ENCODE measurements at regions not wholly inside any gene's neighbourhood (a gene's known extent, or its start where the extent isn't known, plus 50 kb on each side); places are given as distances from the start of the nearest gene placed in this dataset.

DNA sequence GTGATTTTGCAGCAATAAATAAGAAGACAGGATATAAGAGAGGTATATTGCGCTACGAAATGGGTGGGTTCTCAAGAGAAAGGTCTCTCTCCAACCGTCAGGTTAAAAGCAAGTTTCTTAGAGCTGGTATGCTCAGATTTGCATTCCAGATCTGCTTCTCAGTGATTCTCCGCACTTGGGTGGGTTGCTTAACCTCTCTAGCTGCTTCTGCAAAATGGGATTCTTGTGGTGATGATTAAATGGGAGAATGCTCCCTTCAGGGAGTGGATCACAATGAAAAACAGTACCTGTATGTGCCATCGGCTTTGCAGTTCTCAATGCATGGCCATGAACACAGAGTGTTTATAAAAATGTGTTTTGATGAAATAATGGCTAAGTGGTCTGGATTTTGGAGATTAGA, 477.7 kb downstream of the TNS1 start:
- Mint-ChIP-seq H3K27me3 (ENCODE audit: low read depth) (no peaks in the 10 kb centered on the region), H3K4me1 (ENCODE audit: low read depth) (no peaks in the 10 kb centered on the region), H3K9me3 (peaks cover 2% of the 10 kb centered on the region), H3K36me3 (ENCODE audit: insufficient read depth) (no peaks in the 10 kb centered on the region), H3K4me3 (no peak overlapping the region)
- DNase-seq = no peak
- ATAC-seq = no peak

DNA sequence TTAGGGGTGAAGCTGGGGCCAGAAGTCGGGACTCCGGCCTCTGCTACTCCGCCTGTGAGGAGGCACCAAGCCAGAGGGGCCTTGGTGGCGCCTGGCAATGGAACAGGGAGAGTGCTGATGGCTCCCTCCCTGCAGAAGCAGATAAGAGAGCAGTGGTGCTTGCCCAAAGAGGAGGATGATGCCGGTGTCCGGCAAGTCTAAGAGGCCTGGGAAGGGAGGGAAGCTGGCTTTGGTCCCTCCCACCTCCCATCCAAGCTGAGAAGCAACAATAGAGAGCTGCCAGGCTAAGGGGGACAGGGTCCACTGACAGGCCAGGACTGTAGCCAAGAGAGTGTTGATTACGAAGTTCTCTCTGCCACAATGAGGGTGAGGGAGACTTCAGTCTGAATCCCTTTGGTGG, 479.5 kb downstream of the TNS1 start:
- peaks cover 2% of the 10 kb centered on the region for H3K9me3 Mint-ChIP-seq
- no peaks in the 10 kb centered on the region for H3K4me1 Mint-ChIP-seq (ENCODE audit: low read depth)
- no peaks in the 10 kb centered on the region for H3K36me3 Mint-ChIP-seq (ENCODE audit: insufficient read depth)
- DNase-seq (no peak), ATAC-seq (no peak)
- H3K4me3 Mint-ChIP-seq = no peak overlapping the region
- no peaks in the 10 kb centered on the region for H3K27me3 Mint-ChIP-seq (ENCODE audit: low read depth)

DNA sequence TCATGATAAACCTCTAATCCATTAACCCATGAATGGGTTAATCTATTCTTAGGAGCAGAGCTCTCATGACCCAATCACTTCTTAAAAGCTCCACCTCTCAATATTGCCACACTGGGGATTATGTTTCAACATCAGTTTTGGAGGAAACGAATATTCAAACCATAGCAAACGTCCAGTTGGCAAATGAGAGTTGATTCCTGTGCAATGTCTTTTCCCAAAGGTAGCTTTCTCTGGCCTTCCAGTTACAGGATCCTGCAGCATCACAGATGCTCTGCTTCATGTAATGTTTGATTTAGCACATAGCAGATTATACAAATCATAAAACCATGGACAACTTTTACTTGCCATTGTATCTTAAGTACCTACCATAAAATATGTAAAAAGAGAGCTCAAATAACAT, 481.0 kb downstream of the TNS1 start:
- H3K4me1 Mint-ChIP-seq (ENCODE audit: low read depth) = no peaks in the 10 kb centered on the region
- DNase-seq (no peak), ATAC-seq (no peak)
- H3K36me3 Mint-ChIP-seq (ENCODE audit: insufficient read depth) = no peaks in the 10 kb centered on the region
- no peaks in the 10 kb centered on the region for H3K27me3 Mint-ChIP-seq (ENCODE audit: low read depth)
- H3K9me3 Mint-ChIP-seq = no peaks in the 10 kb centered on the region
- no peak overlapping the region for H3K4me3 Mint-ChIP-seq

DNA sequence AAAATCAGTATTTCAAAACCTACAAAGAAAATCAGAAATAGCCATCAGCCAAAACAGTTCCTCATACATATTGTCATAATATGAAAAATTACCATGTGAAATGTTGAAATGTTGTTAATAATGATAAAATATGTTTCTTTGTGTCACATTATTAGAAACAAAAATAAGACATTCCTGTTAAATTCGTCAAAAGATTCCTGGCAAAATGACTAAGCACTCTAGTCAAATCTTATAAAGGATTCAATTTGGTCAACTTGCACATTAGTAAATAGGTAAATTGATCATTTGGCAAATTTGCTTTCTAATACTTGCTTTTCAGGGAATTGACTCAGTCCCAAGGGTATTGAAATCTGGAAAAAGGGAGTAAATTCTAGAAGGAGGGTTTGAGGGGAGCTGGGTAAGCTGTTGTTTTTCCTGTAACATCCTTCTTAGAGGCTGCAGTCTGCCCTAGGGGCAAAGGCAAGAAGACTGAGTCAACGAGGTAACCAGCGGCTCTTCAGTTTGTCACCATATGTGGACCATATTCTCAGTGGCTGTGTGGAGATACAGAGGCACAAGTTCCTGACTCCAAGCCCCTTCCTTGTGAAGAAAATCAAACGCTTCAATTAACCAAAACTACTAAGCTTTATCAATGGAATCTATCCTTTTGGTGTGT, 482.3 kb downstream of the TNS1 start:
- H3K9me3 Mint-ChIP-seq = no peaks in the 10 kb centered on the region
- ATAC-seq = no peak

GRCh38 chr2:217517402-217517801, 485.4 kb downstream of the TNS1 start:
- no peak for ATAC-seq
- Mint-ChIP-seq H3K36me3 (ENCODE audit: insufficient read depth) (no peaks in the 10 kb centered on the region), H3K4me1 (ENCODE audit: low read depth) (no peaks in the 10 kb centered on the region), H3K27me3 (ENCODE audit: low read depth) (no peaks in the 10 kb centered on the region), H3K9me3 (no peaks in the 10 kb centered on the region), H3K4me3 (no peak overlapping the region)
- DNase-seq = no peak

More for the DNA sequence above, 482.3 kb downstream of the TNS1 start:
- H3K4me1 Mint-ChIP-seq (ENCODE audit: low read depth) = no peaks in the 10 kb centered on the region
- no peaks in the 10 kb centered on the region for H3K27me3 Mint-ChIP-seq (ENCODE audit: low read depth)
- no peak for DNase-seq
- no peak overlapping the region for H3K4me3 Mint-ChIP-seq
- H3K36me3 Mint-ChIP-seq (ENCODE audit: insufficient read depth) = no peaks in the 10 kb centered on the region

- H3K27me3 Mint-ChIP-seq (ENCODE audit: low read depth) = peaks cover 1% of the 10 kb centered on the region
- DNase-seq (no peak), ATAC-seq (no peak)
- H3K9me3 Mint-ChIP-seq = no peaks in the 10 kb centered on the region
- H3K36me3 Mint-ChIP-seq (ENCODE audit: insufficient read depth) = no peaks in the 10 kb centered on the region
- no peak overlapping the region for H3K4me3 Mint-ChIP-seq
- no peaks in the 10 kb centered on the region for H3K4me1 Mint-ChIP-seq (ENCODE audit: low read depth)
These were observed 487.0 kb downstream of the TNS1 start for GRCh38 chr2:217515615-217516309.

DNA sequence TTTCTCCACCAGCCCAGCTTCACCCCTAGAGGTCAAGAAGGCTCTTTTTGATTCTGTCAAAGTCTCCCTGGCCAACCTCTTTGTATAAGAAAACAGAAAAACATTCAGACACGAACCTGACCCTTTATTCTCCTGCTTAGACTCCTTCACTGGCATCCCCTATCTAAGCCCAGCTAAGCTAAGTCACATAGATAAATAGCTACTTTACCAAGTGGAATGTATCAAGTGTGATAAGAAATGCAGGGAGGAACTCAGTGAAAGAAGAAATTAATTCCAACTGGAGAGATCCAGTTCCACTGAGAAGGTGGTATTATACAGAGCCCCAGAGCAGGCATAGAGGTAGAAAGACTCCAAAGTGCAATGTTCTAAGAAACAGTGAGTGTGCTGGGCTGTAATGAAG, 489.5 kb downstream of the TNS1 start:
- ATAC-seq (no peak), DNase-seq (no peak)
- Mint-ChIP-seq H3K4me3 (no peak overlapping the region), H3K36me3 (ENCODE audit: insufficient read depth) (no peaks in the 10 kb centered on the region), H3K27me3 (ENCODE audit: low read depth) (peaks cover 11% of the 10 kb centered on the region), H3K4me1 (ENCODE audit: low read depth) (no peaks in the 10 kb centered on the region), H3K9me3 (no peaks in the 10 kb centered on the region)

- H3K4me1 Mint-ChIP-seq (ENCODE audit: low read depth) = no peaks in the 10 kb centered on the region
- no peaks in the 10 kb centered on the region for H3K9me3 Mint-ChIP-seq
- H3K27me3 Mint-ChIP-seq (ENCODE audit: low read depth) = peaks cover 13% of the 10 kb centered on the region
- DNase-seq = no peak
- no peak overlapping the region for H3K4me3 Mint-ChIP-seq
- no peak for ATAC-seq
- no peaks in the 10 kb centered on the region for H3K36me3 Mint-ChIP-seq (ENCODE audit: insufficient read depth)
These were observed 490.1 kb downstream of the TNS1 start for GRCh38 chr2:217512728-217513127.

DNA sequence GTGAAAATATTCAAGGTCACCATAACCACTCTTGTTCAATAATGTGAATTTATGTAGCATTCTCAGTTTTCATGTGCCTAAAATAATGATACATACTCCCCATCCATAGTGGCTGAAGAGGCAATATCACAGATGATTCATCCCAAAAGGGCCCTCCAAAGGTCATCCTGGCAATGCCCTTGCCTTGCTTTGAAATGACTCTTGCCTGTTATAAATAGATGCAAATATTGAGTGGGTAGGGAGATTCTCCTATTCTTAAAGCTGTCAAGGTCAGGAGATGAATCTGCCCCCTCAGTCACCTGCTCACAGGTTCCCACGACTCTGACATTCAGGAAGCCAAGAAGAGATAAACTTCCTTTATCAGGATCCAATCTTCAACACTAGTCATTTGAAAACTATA, 490.5 kb downstream of the TNS1 start:
- ATAC-seq (no peak), DNase-seq (no peak)
- Mint-ChIP-seq H3K9me3 (no peaks in the 10 kb centered on the region), H3K4me3 (no peak overlapping the region), H3K4me1 (ENCODE audit: low read depth) (no peaks in the 10 kb centered on the region), H3K36me3 (ENCODE audit: insufficient read depth) (no peaks in the 10 kb centered on the region), H3K27me3 (ENCODE audit: low read depth) (peaks cover 13% of the 10 kb centered on the region)

- Mint-ChIP-seq H3K4me3 (no peak overlapping the region), H3K4me1 (ENCODE audit: low read depth) (no peaks in the 10 kb centered on the region), H3K36me3 (ENCODE audit: insufficient read depth) (no peaks in the 10 kb centered on the region), H3K27me3 (ENCODE audit: low read depth) (peaks cover 13% of the 10 kb centered on the region), H3K9me3 (no peaks in the 10 kb centered on the region)
- DNase-seq = no peak
- no peak for ATAC-seq
These were observed 490.9 kb downstream of the TNS1 start for GRCh38 chr2:217511850-217512249.

DNA sequence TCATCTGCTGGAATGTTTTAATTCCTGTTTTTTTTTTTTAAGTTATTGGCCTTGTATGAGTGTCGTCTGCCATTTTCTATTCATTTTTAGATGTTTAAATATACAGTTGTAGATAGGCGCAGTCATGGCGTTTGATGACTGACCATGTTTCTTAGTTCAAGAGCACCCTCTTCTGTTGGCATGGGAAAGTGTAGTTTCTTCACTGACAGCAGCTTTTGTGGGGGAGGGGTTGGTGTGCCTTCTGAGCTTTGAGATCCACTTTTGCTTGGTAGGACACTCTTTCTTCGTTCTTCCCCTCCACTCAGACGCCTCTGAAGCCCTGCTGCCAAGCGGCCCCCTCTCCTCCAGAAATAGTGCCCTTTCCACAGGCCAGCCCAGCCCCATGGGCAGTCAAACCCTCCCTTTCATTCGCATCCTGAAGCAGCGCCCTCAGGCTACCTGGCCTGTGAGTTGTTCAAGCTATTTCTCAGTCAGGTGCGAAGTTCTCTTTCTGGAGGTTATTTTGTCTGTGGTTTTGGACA, 492.0 kb downstream of the TNS1 start:
- H3K4me1 Mint-ChIP-seq (ENCODE audit: low read depth) = no peaks in the 10 kb centered on the region
- no peak overlapping the region for H3K4me3 Mint-ChIP-seq
- no peaks in the 10 kb centered on the region for H3K36me3 Mint-ChIP-seq (ENCODE audit: insufficient read depth)
- DNase-seq (no peak), ATAC-seq (peak; percentile 51 to 65)
- peaks cover 13% of the 10 kb centered on the region for H3K27me3 Mint-ChIP-seq (ENCODE audit: low read depth)
- no peaks in the 10 kb centered on the region for H3K9me3 Mint-ChIP-seq

GRCh38 chr2:217505303-217505702, 497.5 kb downstream of the TNS1 start:
- peaks cover 8% of the 10 kb centered on the region for H3K27me3 Mint-ChIP-seq (ENCODE audit: low read depth)

GRCh38 chr2:217501887-217502286, 500.9 kb downstream of the TNS1 start:
- DNase-seq (no peak), ATAC-seq (no peak)
- Mint-ChIP-seq H3K36me3 (ENCODE audit: insufficient read depth) (no peaks in the 10 kb centered on the region), H3K4me1 (ENCODE audit: low read depth) (no peaks in the 10 kb centered on the region), H3K9me3 (no peaks in the 10 kb centered on the region), H3K27me3 (ENCODE audit: low read depth) (no peaks in the 10 kb centered on the region), H3K4me3 (no peak overlapping the region)

More at GRCh38 chr2:217505303-217505702, 497.5 kb downstream of the TNS1 start:
- H3K9me3 Mint-ChIP-seq = no peaks in the 10 kb centered on the region
- no peaks in the 10 kb centered on the region for H3K36me3 Mint-ChIP-seq (ENCODE audit: insufficient read depth)
- no peak overlapping the region for H3K4me3 Mint-ChIP-seq
- ATAC-seq = no peak
- H3K4me1 Mint-ChIP-seq (ENCODE audit: low read depth) = no peaks in the 10 kb centered on the region
- DNase-seq = no peak

DNA sequence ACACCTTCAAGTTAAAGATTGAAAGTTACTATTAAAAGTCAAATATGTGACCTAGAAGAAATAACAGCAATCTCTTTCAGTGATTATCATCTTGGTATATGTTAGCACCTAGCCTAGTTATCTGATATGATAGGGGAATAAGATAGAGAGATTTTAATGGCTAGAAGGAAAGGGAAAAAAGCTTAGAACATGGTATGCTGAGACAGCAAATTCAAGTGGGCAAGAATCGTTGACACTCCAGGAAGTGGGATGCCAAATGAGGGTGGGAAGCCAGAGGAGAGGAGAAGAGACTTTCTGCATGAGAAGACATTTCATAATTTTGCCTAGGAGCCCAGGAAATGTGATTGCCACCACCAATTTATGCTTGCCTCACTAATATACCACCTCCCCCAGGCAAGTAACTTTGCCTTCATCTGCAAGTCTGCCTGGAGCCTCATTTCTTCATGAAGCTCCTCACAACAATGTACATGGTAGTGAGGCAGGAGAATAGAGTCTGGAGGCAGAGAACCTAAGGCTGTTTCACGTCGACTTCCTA, 504.9 kb downstream of the TNS1 start:
- ATAC-seq = no peak
- Mint-ChIP-seq H3K36me3 (ENCODE audit: insufficient read depth) (no peaks in the 10 kb centered on the region), H3K9me3 (peaks cover 5% of the 10 kb centered on the region), H3K27me3 (ENCODE audit: low read depth) (no peaks in the 10 kb centered on the region), H3K4me3 (no peak overlapping the region), H3K4me1 (ENCODE audit: low read depth) (no peaks in the 10 kb centered on the region)
- DNase-seq = no peak

DNA sequence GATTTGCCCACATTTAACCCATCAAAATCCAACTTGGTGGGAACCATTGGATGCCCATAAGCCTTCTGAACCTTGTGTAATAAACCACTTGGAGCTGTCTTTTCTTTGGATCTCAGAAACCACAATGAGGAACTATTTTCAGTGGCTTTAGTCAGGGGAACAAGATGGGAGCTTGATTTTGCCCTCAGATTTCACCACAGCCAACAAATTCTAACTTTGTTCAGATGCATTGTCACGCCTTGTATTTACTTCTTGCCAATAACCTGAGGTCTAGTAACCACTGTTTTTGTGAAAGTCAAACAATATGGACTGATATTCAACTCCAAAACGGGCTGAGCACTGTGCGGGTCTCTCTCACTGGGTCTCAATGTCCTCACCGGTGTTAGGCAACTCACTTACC, 508.2 kb downstream of the TNS1 start:
- no peak for DNase-seq
- Mint-ChIP-seq H3K4me1 (ENCODE audit: low read depth) (no peaks in the 10 kb centered on the region), H3K9me3 (peaks cover 5% of the 10 kb centered on the region), H3K4me3 (no peak overlapping the region), H3K27me3 (ENCODE audit: low read depth) (peaks cover 3% of the 10 kb centered on the region), H3K36me3 (ENCODE audit: insufficient read depth) (no peaks in the 10 kb centered on the region)
- no peak for ATAC-seq

Data from activated T-cell treated with anti-CD3 and anti-CD28 coated beads, Interleukin-2, amount 50 U/mL, for 4 hours (primary cell).